ENCODE measurements at regions not wholly inside any gene's neighbourhood (a gene's known extent, or its start where the extent isn't known, plus 50 kb on each side); places are given as distances from the start of the nearest gene placed in this dataset.

- DNase-seq: no peak
These were observed 107.9 kb upstream of the ALDH1B1 start for GRCh38 chr9:38284588-38285051.

GRCh38 chr9:38284039-38284575 lies 108.4 kb upstream of the ALDH1B1 start:
- no peak for DNase-seq

- DNase-seq: no peak
These were observed 109.7 kb upstream of the ALDH1B1 start for GRCh38 chr9:38282756-38283155.

- DNase-seq: no peak
These were observed 110.6 kb upstream of the ALDH1B1 start for GRCh38 chr9:38281917-38282316.

- no peak for DNase-seq
These were observed 111.3 kb upstream of the ALDH1B1 start for GRCh38 chr9:38281196-38281595.

GRCh38 chr9:38280251-38280800 lies 112.2 kb upstream of the ALDH1B1 start:
- no peak for DNase-seq

GRCh38 chr9:38278931-38279679 lies 113.4 kb upstream of the ALDH1B1 start:
- DNase-seq: no peak

- DNase-seq: no peak
These were observed 114.0 kb upstream of the ALDH1B1 start for GRCh38 chr9:38278457-38278856.

GRCh38 chr9:38277601-38278200 lies 114.8 kb upstream of the ALDH1B1 start:
- no peak for DNase-seq

GRCh38 chr9:38276771-38277439 lies 115.6 kb upstream of the ALDH1B1 start:
- DNase-seq: no peak

GRCh38 chr9:38274800-38275199 lies 117.7 kb upstream of the ALDH1B1 start:
- DNase-seq: no peak

GRCh38 chr9:38272710-38273109 lies 119.8 kb upstream of the ALDH1B1 start:
- DNase-seq: no peak

- no peak for DNase-seq
These were observed 120.7 kb upstream of the ALDH1B1 start for GRCh38 chr9:38271666-38272241.

GRCh38 chr9:38269775-38270174 lies 122.7 kb upstream of the ALDH1B1 start:
- DNase-seq: no peak

GRCh38 chr9:38263532-38263931 lies 129.0 kb upstream of the ALDH1B1 start:
- no peak for DNase-seq

- DNase-seq: no peak
These were observed 132.8 kb upstream of the ALDH1B1 start for GRCh38 chr9:38259519-38260218.

- no peak for DNase-seq
These were observed 133.4 kb upstream of the ALDH1B1 start for GRCh38 chr9:38259056-38259455.

- no peak for DNase-seq
These were observed 134.8 kb upstream of the ALDH1B1 start for GRCh38 chr9:38257626-38258215.

- no peak for DNase-seq
These were observed 136.0 kb upstream of the ALDH1B1 start for GRCh38 chr9:38256461-38256860.

GRCh38 chr9:38255599-38255998 lies 136.9 kb upstream of the ALDH1B1 start:
- no peak for DNase-seq

GRCh38 chr9:38254756-38255155 lies 137.7 kb upstream of the ALDH1B1 start:
- DNase-seq: no peak

GRCh38 chr9:38254151-38254550 lies 138.4 kb upstream of the ALDH1B1 start:
- DNase-seq: no peak
